Nephron progenitor cell (in vitro differentiated cells): ENCODE measurements at regions not wholly inside any gene's neighbourhood (a gene's known extent, or its start where the extent isn't known, plus 50 kb on each side); places are given as distances from the start of the nearest gene placed in this dataset.

Source experiments
- DNase-seq: peaks from one replicate; pipeline ENCODE4 v3.0.0; 2021
- H3K27ac Mint-ChIP-seq: 2 replicates; pipeline ENCODE4 v1.8.0; 2021; ENCODE audit warnings: mild to moderate bottlenecking, moderate library complexity, mixed read lengths
- H3K27me3 Mint-ChIP-seq: 2 replicates; pipeline ENCODE4 v1.8.0; 2021; ENCODE audit warnings: mild to moderate bottlenecking, low read depth, mixed read lengths; ENCODE audit not compliant: poor library complexity
- H3K36me3 Mint-ChIP-seq: 2 replicates; pipeline ENCODE4 v1.8.0; 2021; ENCODE audit warnings: low read depth, mixed read lengths
- H3K4me1 Mint-ChIP-seq: 2 replicates; pipeline ENCODE4 v1.8.0; 2021; ENCODE audit warnings: mixed read lengths
- H3K4me3 Mint-ChIP-seq: 2 replicates; pipeline ENCODE4 v1.8.0; 2021; ENCODE audit warnings: mild to moderate bottlenecking, moderate library complexity, mixed read lengths
- H3K9me3 Mint-ChIP-seq: 2 replicates; pipeline ENCODE4 v1.8.0; 2021; ENCODE audit warnings: mild to moderate bottlenecking, moderate library complexity, mixed read lengths
- TF ChIP-seq, protein P1 (sequence below): fragments of 200-600 bp; sonication (generic); IDR thresholded peaks from 2 replicates; pipeline ENCODE4 v1.5.0; 2021; ENCODE audit warnings: antibody characterized with exemption

DNA sequence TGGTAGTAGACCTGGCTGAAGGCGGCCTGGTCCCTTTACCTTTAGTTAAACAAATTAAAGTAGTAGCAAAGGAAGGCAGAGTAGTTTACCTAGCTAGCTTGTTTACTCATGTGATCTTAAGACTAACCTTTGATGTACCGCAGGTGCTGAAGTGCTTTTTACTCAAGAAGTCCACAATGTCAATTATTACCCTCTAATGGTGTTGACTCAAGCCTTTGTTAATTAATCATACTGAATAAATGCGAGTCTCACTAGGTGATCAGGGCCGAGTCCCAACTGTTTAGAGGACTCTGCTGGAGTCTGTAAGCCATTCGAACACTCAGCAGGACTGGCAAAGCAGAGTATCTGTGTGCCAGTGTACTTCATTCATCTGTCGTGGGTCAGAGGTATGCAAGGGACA lies 381.1 kb upstream of the NCAM2 start:
- H3K27ac Mint-ChIP-seq = no peak overlapping the region
- no peak overlapping the region for H3K4me3 Mint-ChIP-seq
- no peak for DNase-seq
- H3K36me3 Mint-ChIP-seq = no peaks in the 10 kb centered on the region
- H3K4me1 Mint-ChIP-seq = no peaks in the 10 kb centered on the region
- H3K9me3 Mint-ChIP-seq = no peaks in the 10 kb centered on the region
- TF ChIP-seq, protein P1, sequence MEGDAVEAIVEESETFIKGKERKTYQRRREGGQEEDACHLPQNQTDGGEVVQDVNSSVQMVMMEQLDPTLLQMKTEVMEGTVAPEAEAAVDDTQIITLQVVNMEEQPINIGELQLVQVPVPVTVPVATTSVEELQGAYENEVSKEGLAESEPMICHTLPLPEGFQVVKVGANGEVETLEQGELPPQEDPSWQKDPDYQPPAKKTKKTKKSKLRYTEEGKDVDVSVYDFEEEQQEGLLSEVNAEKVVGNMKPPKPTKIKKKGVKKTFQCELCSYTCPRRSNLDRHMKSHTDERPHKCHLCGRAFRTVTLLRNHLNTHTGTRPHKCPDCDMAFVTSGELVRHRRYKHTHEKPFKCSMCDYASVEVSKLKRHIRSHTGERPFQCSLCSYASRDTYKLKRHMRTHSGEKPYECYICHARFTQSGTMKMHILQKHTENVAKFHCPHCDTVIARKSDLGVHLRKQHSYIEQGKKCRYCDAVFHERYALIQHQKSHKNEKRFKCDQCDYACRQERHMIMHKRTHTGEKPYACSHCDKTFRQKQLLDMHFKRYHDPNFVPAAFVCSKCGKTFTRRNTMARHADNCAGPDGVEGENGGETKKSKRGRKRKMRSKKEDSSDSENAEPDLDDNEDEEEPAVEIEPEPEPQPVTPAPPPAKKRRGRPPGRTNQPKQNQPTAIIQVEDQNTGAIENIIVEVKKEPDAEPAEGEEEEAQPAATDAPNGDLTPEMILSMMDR = no peak
- peaks cover 9% of the 10 kb centered on the region for H3K27me3 Mint-ChIP-seq

DNA sequence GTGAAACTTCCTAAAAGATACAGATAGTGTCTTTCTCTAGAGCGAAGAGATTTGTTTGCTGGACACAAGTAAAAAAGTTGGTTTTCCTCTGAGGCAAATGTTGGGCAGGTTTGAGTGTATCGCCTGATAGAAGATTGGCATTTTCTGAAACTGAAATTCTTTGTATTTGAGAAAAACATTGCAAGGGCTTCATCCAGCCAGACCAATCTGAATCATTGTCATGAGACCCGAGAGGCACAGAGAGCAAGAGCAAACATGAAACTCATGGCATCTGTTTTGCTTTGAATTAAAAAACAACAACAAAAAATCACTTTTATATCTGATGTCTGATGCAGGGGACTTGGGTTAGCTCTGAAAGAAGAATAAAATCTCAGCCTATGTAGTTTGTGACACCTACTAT lies 379.3 kb upstream of the NCAM2 start:
- peaks cover 9% of the 10 kb centered on the region for H3K27me3 Mint-ChIP-seq
- no peaks in the 10 kb centered on the region for H3K36me3 Mint-ChIP-seq
- TF ChIP-seq, protein P1 = no peak

GRCh38 chr21:20627594-20627993 lies 370.6 kb upstream of the NCAM2 start:
- H3K27ac Mint-ChIP-seq = no peak overlapping the region
- H3K4me3 Mint-ChIP-seq = no peak overlapping the region
- peaks cover 4% of the 10 kb centered on the region for H3K27me3 Mint-ChIP-seq
- TF ChIP-seq, protein P1 = no peak
- DNase-seq = no peak
- no peaks in the 10 kb centered on the region for H3K36me3 Mint-ChIP-seq
- H3K9me3 Mint-ChIP-seq = peaks cover 6% of the 10 kb centered on the region
- no peaks in the 10 kb centered on the region for H3K4me1 Mint-ChIP-seq

More for the DNA sequence above, 379.3 kb upstream of the NCAM2 start:
- H3K4me1 Mint-ChIP-seq = no peaks in the 10 kb centered on the region
- no peak for DNase-seq
- H3K27ac Mint-ChIP-seq = no peak overlapping the region
- peaks cover 1% of the 10 kb centered on the region for H3K9me3 Mint-ChIP-seq
- H3K4me3 Mint-ChIP-seq = no peak overlapping the region

GRCh38 chr21:20631633-20632032 lies 366.6 kb upstream of the NCAM2 start:
- H3K36me3 Mint-ChIP-seq = no peaks in the 10 kb centered on the region
- TF ChIP-seq, protein P1 = no peak
- H3K9me3 Mint-ChIP-seq = no peaks in the 10 kb centered on the region
- no peak overlapping the region for H3K27ac Mint-ChIP-seq
- no peaks in the 10 kb centered on the region for H3K4me1 Mint-ChIP-seq
- no peaks in the 10 kb centered on the region for H3K27me3 Mint-ChIP-seq
- no peak overlapping the region for H3K4me3 Mint-ChIP-seq
- no peak for DNase-seq

- H3K9me3 Mint-ChIP-seq = no peaks in the 10 kb centered on the region
- TF ChIP-seq, protein P1 = no peak
Measured at GRCh38 chr21:20639026-20639425, 359.2 kb upstream of the NCAM2 start.

DNA sequence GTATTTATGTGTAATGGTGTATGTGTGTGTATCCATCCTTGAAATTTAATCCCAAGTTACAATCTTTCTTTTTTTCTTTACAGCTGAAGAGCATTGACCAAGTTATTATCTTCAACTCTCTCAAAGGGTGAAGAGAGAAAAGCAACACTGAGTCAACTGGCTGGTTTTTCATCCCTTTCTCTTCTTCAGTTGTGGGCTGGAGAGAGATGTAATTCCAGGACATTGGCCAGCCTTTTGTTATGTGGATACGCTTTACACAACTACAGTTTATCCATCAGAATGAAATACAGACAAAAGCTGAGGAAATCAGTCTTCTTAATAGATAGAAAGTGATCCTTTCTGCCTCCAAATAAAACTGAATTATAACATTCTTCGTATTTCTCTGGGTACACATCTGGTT lies 357.0 kb upstream of the NCAM2 start:
- no peaks in the 10 kb centered on the region for H3K36me3 Mint-ChIP-seq
- no peaks in the 10 kb centered on the region for H3K9me3 Mint-ChIP-seq
- no peak overlapping the region for H3K27ac Mint-ChIP-seq
- TF ChIP-seq, protein P1 = no peak
- H3K27me3 Mint-ChIP-seq = no peaks in the 10 kb centered on the region
- no peak for DNase-seq
- H3K4me1 Mint-ChIP-seq = no peaks in the 10 kb centered on the region
- no peak overlapping the region for H3K4me3 Mint-ChIP-seq

More at GRCh38 chr21:20639026-20639425, 359.2 kb upstream of the NCAM2 start:
- no peak for DNase-seq
- H3K27ac Mint-ChIP-seq = no peak overlapping the region
- H3K27me3 Mint-ChIP-seq = no peaks in the 10 kb centered on the region
- no peaks in the 10 kb centered on the region for H3K36me3 Mint-ChIP-seq
- H3K4me1 Mint-ChIP-seq = no peaks in the 10 kb centered on the region
- H3K4me3 Mint-ChIP-seq = no peak overlapping the region
